HG02970 (cell line): ENCODE measurements at regions not wholly inside any gene's neighbourhood (a gene's known extent, or its start where the extent isn't known, plus 50 kb on each side); places are given as distances from the start of the nearest gene placed in this dataset.

ENCODE experiments used
- ATAC-seq: cut with Tn5 transposase; IDR thresholded peaks from one replicate; pipeline ENCODE4 v1.9.1; 2021; ENCODE audit warnings: mild to moderate bottlenecking, moderate library complexity, moderate number of reproducible peaks; ENCODE audit not compliant: unreplicated experiment, low FRiP score

- no peak for ATAC-seq
Observed at GRCh38 chr3:80261082-80261481, 493.3 kb upstream of the ROBO1 start.

- no peak for ATAC-seq
Observed at GRCh38 chr3:80259736-80260135, 491.9 kb upstream of the ROBO1 start.

GRCh38 chr3:80252113-80252512 is 484.3 kb upstream of the ROBO1 start:
- ATAC-seq, result no peak

GRCh38 chr3:80247766-80248165 is 480.0 kb upstream of the ROBO1 start:
- no peak for ATAC-seq

GRCh38 chr3:80244390-80244789 is 476.6 kb upstream of the ROBO1 start:
- no peak for ATAC-seq

- no peak for ATAC-seq
Observed at GRCh38 chr3:80241791-80242190, 474.0 kb upstream of the ROBO1 start.

- ATAC-seq, result no peak
Observed at GRCh38 chr3:80239301-80239700, 471.5 kb upstream of the ROBO1 start.

- no peak for ATAC-seq
Observed at GRCh38 chr3:80238606-80239005, 470.8 kb upstream of the ROBO1 start.

GRCh38 chr3:80238152-80238551 is 470.4 kb upstream of the ROBO1 start:
- no peak for ATAC-seq

- no peak for ATAC-seq
Observed at GRCh38 chr3:80234706-80235105, 466.9 kb upstream of the ROBO1 start.

GRCh38 chr3:80233576-80233975 is 465.8 kb upstream of the ROBO1 start:
- no peak for ATAC-seq

- no peak for ATAC-seq
Observed at GRCh38 chr3:80232760-80233159, 465.0 kb upstream of the ROBO1 start.

GRCh38 chr3:80230962-80231361 is 463.2 kb upstream of the ROBO1 start:
- ATAC-seq, result no peak

GRCh38 chr3:80227216-80227615 is 459.4 kb upstream of the ROBO1 start:
- ATAC-seq, result no peak

GRCh38 chr3:80215191-80215590 is 447.4 kb upstream of the ROBO1 start:
- ATAC-seq, result no peak

- no peak for ATAC-seq
Observed at GRCh38 chr3:80213086-80213485, 445.3 kb upstream of the ROBO1 start.

- ATAC-seq, result no peak
Observed at GRCh38 chr3:80192936-80193335, 425.1 kb upstream of the ROBO1 start.

GRCh38 chr3:80190051-80190450 is 422.3 kb upstream of the ROBO1 start:
- ATAC-seq, result no peak

- ATAC-seq, result no peak
Observed at GRCh38 chr3:80187981-80188380, 420.2 kb upstream of the ROBO1 start.

- ATAC-seq, result no peak
Observed at GRCh38 chr3:80159990-80160506, 392.2 kb upstream of the ROBO1 start.

- no peak for ATAC-seq
Observed at GRCh38 chr3:80158332-80158731, 390.5 kb upstream of the ROBO1 start.

GRCh38 chr3:80157546-80157945 is 389.7 kb upstream of the ROBO1 start:
- no peak for ATAC-seq

GRCh38 chr3:80152692-80153091 is 384.9 kb upstream of the ROBO1 start:
- ATAC-seq, result no peak
